DND-41 (cell line): ENCODE measurements at regions not wholly inside any gene's neighbourhood (a gene's known extent, or its start where the extent isn't known, plus 50 kb on each side); places are given as distances from the start of the nearest gene placed in this dataset.

Experiments used
- ATAC-seq: fragments of 200-7000 bp; cut with Tn5 transposase; 3 replicates; pipeline ENCODE4 v1.9.1; 2021; ENCODE audit warnings: low read depth; ENCODE audit not compliant: insufficient read depth
- DNase-seq: peaks from one replicate; pipeline ENCODE4 v3.0.0-alpha.2; 2020
- H2AFZ ChIP-seq: 2 replicates; pipeline ENCODE4 v1.6.0; 2012; ENCODE audit warnings: low read depth, low read length
- H3K27ac ChIP-seq: 2 replicates; pipeline ENCODE4 v1.5.1; 2012; ENCODE audit warnings: low read length, inconsistent platforms
- H3K27me3 ChIP-seq: fragments of 200-600 bp; sonication (generic); 2 replicates; pipeline ENCODE4 v1.6.0; 2012; ENCODE audit warnings: low read length, mild to moderate bottlenecking, inconsistent platforms; ENCODE audit not compliant: insufficient read depth, poor library complexity
- H3K36me3 ChIP-seq: 2 replicates; pipeline ENCODE4 v1.5.1; 2012; ENCODE audit warnings: low read length, inconsistent platforms; ENCODE audit not compliant: insufficient read depth
- H3K4me1 ChIP-seq: 2 replicates; pipeline ENCODE4 v1.5.1; 2012; ENCODE audit warnings: mild to moderate bottlenecking, low read length; ENCODE audit not compliant: insufficient read depth
- H3K4me2 ChIP-seq: 2 replicates; pipeline ENCODE4 v1.6.0; 2012; ENCODE audit warnings: mild to moderate bottlenecking, moderate library complexity, low read length, inconsistent platforms; ENCODE audit not compliant: insufficient read depth
- H3K4me3 ChIP-seq, 2 experiments: fragments of 200-600 bp in 1 of 2; shearing (Covaris generic) in 1 of 2; 2 replicates each; pipeline ENCODE4 v1.5.1; 2012 to 2016; ENCODE audit warnings: inconsistent platforms in 2 of 2, low read length in 2 of 2, mild to moderate bottlenecking in 2 of 2, low read depth in 1 of 2, moderate library complexity in 1 of 2
- H3K79me2 ChIP-seq: 2 replicates; pipeline ENCODE4 v1.6.0; 2012; ENCODE audit warnings: low read length, inconsistent platforms; ENCODE audit not compliant: insufficient read depth
- H3K9ac ChIP-seq: 2 replicates; pipeline ENCODE4 v1.6.0; 2012; ENCODE audit warnings: low read depth, mild to moderate bottlenecking, inconsistent platforms, low read length, moderate library complexity
- H3K9me3 ChIP-seq: 2 replicates; pipeline ENCODE4 v1.5.1; 2012; ENCODE audit warnings: low read length, moderate library complexity, mild to moderate bottlenecking, inconsistent platforms; ENCODE audit not compliant: insufficient read depth, severe bottlenecking
- H4K20me1 ChIP-seq: 2 replicates; pipeline ENCODE4 v1.6.0; 2012; ENCODE audit warnings: low read length; ENCODE audit not compliant: insufficient read depth
- EZH2 ChIP-seq: IDR thresholded peaks from 3 replicates; pipeline ENCODE4 v1.6.1; 2012; ENCODE audit warnings: borderline replicate concordance, low read depth, mild to moderate bottlenecking, moderate library complexity, low read length, inconsistent platforms; ENCODE audit not compliant: severe bottlenecking
- TF ChIP-seq, protein P1 (sequence below): IDR thresholded peaks from 2 replicates; pipeline ENCODE4 v1.5.1; 2012; ENCODE audit warnings: borderline replicate concordance, low read length, moderate library complexity, mild to moderate bottlenecking; ENCODE audit not compliant: poor library complexity, severe bottlenecking; ENCODE audit errors: extremely low read depth

DNA sequence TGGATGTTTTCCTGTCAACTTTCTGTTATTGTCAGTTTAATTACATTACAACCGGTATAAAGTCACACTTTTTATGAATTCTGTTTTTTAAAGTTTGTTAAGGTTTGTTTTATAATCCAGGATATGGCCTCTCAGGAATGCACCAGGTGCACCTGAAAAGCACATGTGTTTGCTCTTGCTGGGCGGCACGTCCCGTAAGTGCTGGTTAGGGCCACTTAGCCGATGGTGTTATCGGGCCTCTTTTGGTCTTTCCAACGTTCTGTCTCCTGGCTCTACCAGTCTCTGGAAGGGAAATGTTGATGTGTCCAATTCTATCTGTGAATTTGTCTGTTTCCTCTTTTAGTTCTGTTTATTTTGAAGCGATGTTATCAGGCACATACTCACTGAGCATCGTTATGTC, 695.7 kb downstream of the BRD1 start:
- Histone ChIP-seq H3K4me3 (no peak overlapping the region), H3K36me3 (no peaks in the 10 kb centered on the region), H3K79me2 (no peaks in the 10 kb centered on the region), H3K9ac (no peak overlapping the region), H3K4me2 (no peak overlapping the region), H4K20me1 (no peaks in the 10 kb centered on the region), H3K9me3 (no peaks in the 10 kb centered on the region), H3K27me3 (peaks cover 3% of the 10 kb centered on the region), H3K4me1 (no peaks in the 10 kb centered on the region), H2AFZ (no peak overlapping the region), H3K27ac (no peak overlapping the region)
- no peak for TF ChIP-seq EZH2
- TF ChIP-seq, protein P1, sequence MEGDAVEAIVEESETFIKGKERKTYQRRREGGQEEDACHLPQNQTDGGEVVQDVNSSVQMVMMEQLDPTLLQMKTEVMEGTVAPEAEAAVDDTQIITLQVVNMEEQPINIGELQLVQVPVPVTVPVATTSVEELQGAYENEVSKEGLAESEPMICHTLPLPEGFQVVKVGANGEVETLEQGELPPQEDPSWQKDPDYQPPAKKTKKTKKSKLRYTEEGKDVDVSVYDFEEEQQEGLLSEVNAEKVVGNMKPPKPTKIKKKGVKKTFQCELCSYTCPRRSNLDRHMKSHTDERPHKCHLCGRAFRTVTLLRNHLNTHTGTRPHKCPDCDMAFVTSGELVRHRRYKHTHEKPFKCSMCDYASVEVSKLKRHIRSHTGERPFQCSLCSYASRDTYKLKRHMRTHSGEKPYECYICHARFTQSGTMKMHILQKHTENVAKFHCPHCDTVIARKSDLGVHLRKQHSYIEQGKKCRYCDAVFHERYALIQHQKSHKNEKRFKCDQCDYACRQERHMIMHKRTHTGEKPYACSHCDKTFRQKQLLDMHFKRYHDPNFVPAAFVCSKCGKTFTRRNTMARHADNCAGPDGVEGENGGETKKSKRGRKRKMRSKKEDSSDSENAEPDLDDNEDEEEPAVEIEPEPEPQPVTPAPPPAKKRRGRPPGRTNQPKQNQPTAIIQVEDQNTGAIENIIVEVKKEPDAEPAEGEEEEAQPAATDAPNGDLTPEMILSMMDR = no peak
- ATAC-seq (no peak), DNase-seq (no peak)

DNA sequence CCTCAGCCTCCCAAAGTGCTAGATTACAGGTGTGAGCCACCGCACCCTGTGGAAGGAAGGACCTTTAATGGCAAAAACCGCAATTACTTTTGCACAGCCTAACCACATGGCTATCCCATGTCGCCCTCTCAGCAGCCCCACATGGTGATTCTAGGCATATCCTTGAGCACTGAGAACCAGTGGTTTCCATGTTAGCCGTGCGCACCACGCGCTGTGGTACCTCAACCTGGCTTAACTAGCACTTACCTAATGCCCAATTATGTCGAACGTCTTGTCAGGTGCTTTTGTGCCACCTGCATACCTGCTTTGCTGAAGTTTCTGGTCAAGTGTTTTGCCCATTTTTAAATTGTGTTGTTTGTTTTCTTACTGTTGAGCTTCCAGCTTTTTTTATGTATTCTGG, 697.9 kb downstream of the BRD1 start:
- H3K9me3 ChIP-seq = no peaks in the 10 kb centered on the region
- peaks cover 3% of the 10 kb centered on the region for H3K27me3 ChIP-seq
- no peak overlapping the region for H3K9ac ChIP-seq
- no peak overlapping the region for H3K4me3 ChIP-seq
- no peak overlapping the region for H2AFZ ChIP-seq
- H3K79me2 ChIP-seq = no peaks in the 10 kb centered on the region
- DNase-seq (no peak), ATAC-seq (no peak)
- TF ChIP-seq EZH2 = no peak
- TF ChIP-seq, protein P1 = no peak
- no peaks in the 10 kb centered on the region for H3K4me1 ChIP-seq
- no peak overlapping the region for H3K27ac ChIP-seq
- H4K20me1 ChIP-seq = no peaks in the 10 kb centered on the region
- no peak overlapping the region for H3K4me2 ChIP-seq
- no peaks in the 10 kb centered on the region for H3K36me3 ChIP-seq

DNA sequence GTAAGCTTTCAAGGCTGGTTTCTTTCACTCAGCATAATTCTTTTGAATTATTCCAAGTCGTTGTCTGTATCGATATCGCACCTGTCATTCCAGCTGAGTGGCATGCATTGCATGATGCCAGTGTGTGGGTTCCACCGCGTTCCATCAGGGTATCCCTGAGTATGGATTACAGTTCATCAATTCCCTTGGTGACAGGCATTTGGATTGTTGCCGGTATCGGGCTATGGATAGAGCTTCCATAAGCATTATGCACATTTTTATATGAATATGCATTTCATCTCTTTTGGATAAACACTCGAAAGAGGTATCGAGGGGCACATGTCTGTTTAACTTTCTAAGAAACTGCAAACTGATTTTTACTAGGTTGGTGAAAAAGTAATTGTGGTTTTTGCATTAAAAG, 698.8 kb downstream of the BRD1 start:
- H3K9ac ChIP-seq = no peak overlapping the region
- TF ChIP-seq, protein P1 = no peak
- TF ChIP-seq EZH2 = no peak
- H3K79me2 ChIP-seq = no peaks in the 10 kb centered on the region
- ATAC-seq = no peak
- H3K9me3 ChIP-seq = no peaks in the 10 kb centered on the region
- H4K20me1 ChIP-seq = no peaks in the 10 kb centered on the region
- no peaks in the 10 kb centered on the region for H3K36me3 ChIP-seq
- no peak overlapping the region for H3K4me3 ChIP-seq
- no peak overlapping the region for H3K4me2 ChIP-seq
- no peaks in the 10 kb centered on the region for H3K4me1 ChIP-seq
- no peak overlapping the region for H2AFZ ChIP-seq
- H3K27ac ChIP-seq = no peak overlapping the region
- peaks cover 5% of the 10 kb centered on the region for H3K27me3 ChIP-seq
- no peak for DNase-seq

DNA sequence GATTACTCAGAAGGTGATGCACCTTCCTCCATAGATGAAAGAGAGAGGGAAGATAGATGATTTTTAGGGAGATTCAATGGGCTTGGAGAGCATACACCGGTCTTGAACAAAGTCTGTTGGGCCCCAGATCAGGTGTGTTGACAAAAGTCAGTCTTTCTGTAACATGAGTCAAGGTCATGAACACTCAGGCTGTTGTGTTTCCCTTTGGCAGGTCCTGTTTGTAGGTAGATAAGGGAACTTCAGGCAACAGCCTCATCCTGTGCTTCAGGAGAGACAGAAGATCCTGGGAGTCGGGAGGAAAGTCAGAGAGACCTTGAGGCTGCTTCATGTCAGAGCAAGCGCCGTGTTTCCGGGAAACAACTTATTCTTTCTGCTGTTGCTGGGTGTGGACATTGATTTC, 703.1 kb downstream of the BRD1 start:
- Histone ChIP-seq H3K27ac (no peak overlapping the region), H3K4me3 (no peak overlapping the region), H3K27me3 (peaks cover 7% of the 10 kb centered on the region), H3K36me3 (no peaks in the 10 kb centered on the region), H3K9me3 (no peaks in the 10 kb centered on the region), H3K4me2 (no peak overlapping the region), H3K79me2 (no peaks in the 10 kb centered on the region), H2AFZ (no peak overlapping the region), H4K20me1 (no peaks in the 10 kb centered on the region), H3K9ac (no peak overlapping the region), H3K4me1 (no peaks in the 10 kb centered on the region)
- DNase-seq = no peak
- TF ChIP-seq EZH2 = no peak
- TF ChIP-seq, protein P1 = no peak
- ATAC-seq = no peak
